ENCODE measurements at regions not wholly inside any gene's neighbourhood (a gene's known extent, or its start where the extent isn't known, plus 50 kb on each side); places are given as distances from the start of the nearest gene placed in this dataset.

- DNase-seq (ENCODE audit: low read depth), result no peak
- H3K4me3 ChIP-seq (ENCODE audit: control insufficient read depth, low read depth, low read length), result no peak overlapping the region
- TF ChIP-seq CTCF (IDR thresholded peaks at IDR 0.05; ENCODE audit: control insufficient read depth, insufficient read depth, low read depth, low read length, missing control alignments), result no peak
These were observed 63.3 kb upstream of the STT3B start for GRCh38 chr3:31469385-31469784.

GRCh38 chr3:31472479-31473390 is 60.0 kb upstream of the STT3B start:
- no peak overlapping the region for H3K4me3 ChIP-seq (ENCODE audit: control insufficient read depth, low read depth, low read length)
- TF ChIP-seq CTCF (IDR thresholded peaks at IDR 0.05; ENCODE audit: control insufficient read depth, insufficient read depth, low read depth, low read length, missing control alignments), result no peak
- DNase-seq (ENCODE audit: low read depth), result no peak

- H3K4me3 ChIP-seq (ENCODE audit: control insufficient read depth, low read depth, low read length), result no peak overlapping the region
- DNase-seq (ENCODE audit: low read depth), result no peak
- TF ChIP-seq CTCF (IDR thresholded peaks at IDR 0.05; ENCODE audit: control insufficient read depth, insufficient read depth, low read depth, low read length, missing control alignments), result no peak
These were observed 56.5 kb upstream of the STT3B start for GRCh38 chr3:31476209-31476608.

- no peak for DNase-seq (ENCODE audit: low read depth)
- no peak overlapping the region for H3K4me3 ChIP-seq (ENCODE audit: control insufficient read depth, low read depth, low read length)
- no peak for TF ChIP-seq CTCF (IDR thresholded peaks at IDR 0.05; ENCODE audit: control insufficient read depth, insufficient read depth, low read depth, low read length, missing control alignments)
These were observed 53.3 kb upstream of the STT3B start for GRCh38 chr3:31479431-31479830.

GRCh38 chr3:31481697-31482096 is 51.0 kb upstream of the STT3B start:
- no peak for TF ChIP-seq CTCF (IDR thresholded peaks at IDR 0.05; ENCODE audit: control insufficient read depth, insufficient read depth, low read depth, low read length, missing control alignments)
- no peak for DNase-seq (ENCODE audit: low read depth)

GRCh38 chr3:31482493-31483200 is 50.1 kb upstream of the STT3B start:
- DNase-seq (ENCODE audit: low read depth), result no peak
- no peak for TF ChIP-seq CTCF (IDR thresholded peaks at IDR 0.05; ENCODE audit: control insufficient read depth, insufficient read depth, low read depth, low read length, missing control alignments)
- no peak overlapping the region for H3K4me3 ChIP-seq (ENCODE audit: control insufficient read depth, low read depth, low read length)

More at GRCh38 chr3:31481697-31482096, 51.0 kb upstream of the STT3B start:
- H3K4me3 ChIP-seq (ENCODE audit: control insufficient read depth, low read depth, low read length), result no peak overlapping the region
